Suppressor macrophage treated with lipopolysaccharide for 4 hours (primary cell): ENCODE measurements at regions not wholly inside any gene's neighbourhood (a gene's known extent, or its start where the extent isn't known, plus 50 kb on each side); places are given as distances from the start of the nearest gene placed in this dataset.

Source experiments
- DNase-seq: peaks from one replicate; pipeline ENCODE4 v3.0.0-alpha.2; 2020

- DNase-seq = no peak
Observed at GRCh38 chrX:14476205-14476604, 53.1 kb upstream of the GLRA2 start.

GRCh38 chrX:14449773-14450172, 79.6 kb upstream of the GLRA2 start:
- DNase-seq = no peak

GRCh38 chrX:14448406-14448805, 80.9 kb upstream of the GLRA2 start:
- DNase-seq = no peak

GRCh38 chrX:14440106-14440505, 89.2 kb upstream of the GLRA2 start:
- DNase-seq = no peak

DNA sequence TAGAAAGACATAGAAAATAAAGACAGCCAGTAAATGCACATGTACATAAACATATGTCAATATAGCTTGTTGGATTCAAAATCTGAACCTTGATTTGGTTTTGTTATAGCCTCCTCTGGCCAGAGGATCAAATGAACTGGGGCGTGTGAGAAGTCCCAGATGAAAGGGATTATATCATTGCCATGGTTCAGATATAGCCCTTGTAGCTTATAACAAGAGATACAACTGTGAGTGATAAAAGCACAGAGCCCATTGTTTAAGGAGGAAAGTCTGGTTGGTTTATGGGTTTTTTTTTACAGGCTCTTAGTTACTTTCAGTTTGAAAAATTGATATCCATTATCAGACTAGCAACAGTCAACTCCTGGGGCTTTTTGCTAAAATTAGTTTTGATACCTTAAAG, 101.7 kb upstream of the GLRA2 start:
- DNase-seq = no peak

GRCh38 chrX:14420841-14421240, 108.5 kb upstream of the GLRA2 start:
- no peak for DNase-seq

DNA sequence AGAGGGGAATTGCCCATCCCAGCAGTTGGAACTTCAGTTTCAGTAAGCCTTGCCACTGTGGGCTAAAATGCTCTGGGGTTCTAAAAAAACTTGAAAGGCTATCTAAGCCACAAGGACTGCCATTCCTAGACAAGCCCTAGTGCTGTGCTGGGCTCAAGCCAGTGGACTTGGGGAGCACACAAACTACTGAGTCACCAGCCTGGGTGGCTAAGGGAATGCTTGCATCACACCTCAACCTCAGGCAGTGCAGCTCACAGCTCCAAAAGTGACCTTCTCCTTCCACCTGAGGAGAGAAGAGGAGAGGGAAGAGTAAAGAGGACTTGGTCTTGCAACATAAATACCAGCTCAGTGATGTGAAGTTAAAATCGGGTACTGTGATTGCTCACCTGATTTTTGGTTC, 116.7 kb upstream of the GLRA2 start:
- no peak for DNase-seq

DNA sequence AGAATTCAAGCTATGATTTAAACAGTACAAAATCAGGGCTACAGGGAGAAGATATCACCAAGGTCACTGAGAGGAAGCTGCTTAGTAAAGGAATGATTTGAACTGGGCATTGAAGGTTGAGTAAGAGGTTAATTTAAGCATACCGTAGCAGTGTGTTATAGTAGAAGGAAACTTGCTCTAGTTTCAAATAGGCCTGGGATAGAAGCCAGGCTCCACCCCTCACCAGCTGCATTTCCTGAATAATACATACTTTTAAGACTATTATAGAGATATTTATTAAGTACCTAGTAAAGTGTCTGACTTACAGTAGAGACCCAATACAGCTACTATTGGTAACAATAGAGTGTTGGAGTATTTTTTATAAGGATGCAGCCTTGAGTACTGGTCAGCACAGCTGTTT, 118.0 kb upstream of the GLRA2 start:
- no peak for DNase-seq

DNA sequence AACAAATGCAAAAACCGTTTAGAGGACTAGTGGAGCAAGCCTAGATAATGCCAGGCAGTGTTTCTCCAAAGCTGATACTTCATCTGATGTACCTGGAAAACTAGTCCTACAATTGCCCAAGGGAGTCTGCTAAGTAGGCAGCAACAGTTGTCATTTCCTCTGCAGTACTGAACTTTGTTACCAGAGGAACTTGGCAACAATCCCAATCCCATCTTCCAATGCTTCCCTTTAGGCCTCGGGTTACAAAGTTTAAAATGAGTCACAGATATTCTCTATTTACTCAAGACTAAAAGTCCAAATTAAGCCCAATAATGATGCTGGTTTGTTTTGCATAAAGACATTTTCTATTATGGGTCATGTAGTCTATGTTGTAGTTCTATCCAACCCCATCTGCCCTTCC, 120.0 kb upstream of the GLRA2 start:
- no peak for DNase-seq

DNA sequence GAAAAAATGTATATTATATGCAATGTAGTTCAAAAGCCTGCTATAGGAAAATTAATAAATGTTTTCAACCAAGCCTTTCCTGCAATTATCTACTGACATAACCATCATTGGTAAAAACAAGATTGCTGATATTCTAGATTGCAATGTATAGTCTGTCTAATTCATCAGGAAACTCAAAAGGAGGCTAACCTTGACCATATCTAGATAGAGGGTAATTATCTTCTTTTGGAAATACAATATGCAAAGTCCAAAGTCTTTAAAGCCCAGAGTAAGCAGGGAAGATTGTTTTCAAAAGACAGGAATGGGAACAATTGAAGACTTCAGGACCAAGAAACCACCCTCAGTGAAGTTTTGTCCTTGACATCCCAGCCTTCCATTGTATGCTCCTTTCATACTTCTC, 123.1 kb upstream of the GLRA2 start:
- DNase-seq = no peak

DNA sequence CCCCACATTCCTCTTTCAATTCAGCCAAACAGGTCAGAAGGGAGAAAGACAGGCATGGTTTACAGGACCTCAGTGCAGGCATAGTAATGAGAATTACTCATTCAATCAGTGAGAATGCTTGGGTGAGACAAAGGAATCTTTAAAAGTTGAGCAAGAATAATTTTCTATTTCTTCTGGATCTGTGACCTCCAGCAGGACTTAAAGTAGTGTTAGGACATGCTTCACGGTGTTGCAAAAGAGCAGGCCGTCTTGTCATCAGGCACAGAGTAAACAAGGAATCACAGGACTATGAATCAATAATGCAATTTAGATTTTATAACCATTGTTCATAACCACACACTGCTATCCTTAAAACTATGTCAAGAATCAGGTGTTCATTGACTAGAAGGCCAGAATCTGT, 130.6 kb upstream of the GLRA2 start:
- no peak for DNase-seq

GRCh38 chrX:14389682-14390081, 139.7 kb upstream of the GLRA2 start:
- DNase-seq = no peak

GRCh38 chrX:14386981-14387380, 142.4 kb upstream of the GLRA2 start:
- DNase-seq = no peak

DNA sequence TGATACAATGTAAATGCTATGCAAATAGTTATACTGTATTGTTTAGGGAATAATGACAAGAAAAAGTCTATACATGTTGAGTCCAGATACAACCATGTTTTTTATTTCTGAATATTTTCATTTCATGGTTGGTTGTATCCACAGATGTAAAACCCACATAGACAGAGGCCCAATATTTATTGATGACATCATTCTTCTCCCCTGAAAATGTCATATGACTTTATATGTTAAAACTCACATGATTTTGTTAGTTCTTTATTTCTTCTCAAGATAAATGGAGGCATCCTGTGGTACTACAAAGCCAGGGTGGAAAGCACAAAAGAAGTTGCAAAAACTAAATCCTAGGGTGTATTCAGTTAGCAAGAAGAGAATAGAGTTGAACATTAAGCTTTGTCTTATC, 149.3 kb upstream of the GLRA2 start:
- no peak for DNase-seq

- DNase-seq = no peak
Observed at GRCh38 chrX:14377427-14377826, 151.9 kb upstream of the GLRA2 start.

GRCh38 chrX:14363728-14364127, 165.6 kb upstream of the GLRA2 start:
- no peak for DNase-seq

GRCh38 chrX:14362721-14363120, 166.6 kb upstream of the GLRA2 start:
- no peak for DNase-seq

DNA sequence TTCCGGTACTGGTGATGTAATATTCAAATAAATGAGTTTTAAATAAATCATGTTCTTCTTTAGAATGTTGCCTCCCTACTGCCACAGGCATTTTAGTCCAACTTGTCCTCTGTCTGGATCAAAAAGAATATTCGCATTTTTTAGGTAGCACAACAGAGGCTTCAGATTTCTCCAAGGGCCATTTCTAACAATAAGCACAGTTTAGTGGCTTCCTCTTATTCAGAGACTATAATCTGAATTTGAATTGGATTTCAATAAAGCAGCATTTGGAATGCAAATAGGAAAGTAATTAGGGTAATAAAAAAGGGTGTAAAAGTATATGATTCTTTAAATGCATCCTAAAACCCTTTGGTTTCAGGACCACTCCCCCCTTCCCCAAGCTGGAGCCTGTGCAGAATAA, 167.9 kb upstream of the GLRA2 start:
- DNase-seq = no peak

- DNase-seq = no peak
Observed at GRCh38 chrX:14359727-14360126, 169.6 kb upstream of the GLRA2 start.

DNA sequence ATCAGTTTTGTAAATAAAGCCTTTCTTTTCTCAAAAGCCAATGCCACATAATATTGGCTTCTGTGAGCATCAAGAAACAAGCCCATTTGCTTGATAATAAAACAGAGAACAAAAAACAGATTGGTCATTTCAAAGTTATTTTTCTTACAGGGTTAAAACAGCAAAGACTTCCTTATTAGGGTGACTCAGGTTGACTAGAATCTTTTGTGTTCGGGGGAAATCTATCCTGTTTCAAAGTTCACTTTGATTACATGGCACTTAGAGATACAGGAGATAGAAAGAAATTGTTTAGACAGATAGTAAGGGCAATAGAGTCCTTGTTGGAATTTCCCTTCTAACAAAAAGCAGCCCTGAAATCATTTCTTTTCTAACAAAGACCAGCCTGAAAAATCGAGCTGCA, 170.0 kb upstream of the GLRA2 start:
- DNase-seq = no peak

DNA sequence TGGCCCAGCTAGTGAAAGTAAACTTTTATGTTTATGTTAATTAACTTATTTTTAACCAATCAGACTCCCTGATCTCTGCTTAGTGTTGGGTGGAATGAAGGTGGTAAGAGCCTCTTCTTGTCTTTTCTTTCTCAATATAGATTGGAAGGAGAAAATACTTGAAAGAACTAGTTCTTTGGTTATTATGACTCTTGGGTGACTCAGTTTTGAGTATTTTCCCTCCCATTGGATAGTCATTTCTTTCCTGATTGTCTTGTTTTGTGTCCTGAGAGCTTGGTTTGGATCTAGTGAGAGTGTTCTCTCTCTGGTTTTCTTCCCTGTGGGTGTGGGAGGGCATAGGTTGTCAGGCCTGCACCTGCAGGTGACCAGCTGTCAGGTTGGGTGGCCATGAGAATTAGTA, 172.0 kb upstream of the GLRA2 start:
- no peak for DNase-seq

DNA sequence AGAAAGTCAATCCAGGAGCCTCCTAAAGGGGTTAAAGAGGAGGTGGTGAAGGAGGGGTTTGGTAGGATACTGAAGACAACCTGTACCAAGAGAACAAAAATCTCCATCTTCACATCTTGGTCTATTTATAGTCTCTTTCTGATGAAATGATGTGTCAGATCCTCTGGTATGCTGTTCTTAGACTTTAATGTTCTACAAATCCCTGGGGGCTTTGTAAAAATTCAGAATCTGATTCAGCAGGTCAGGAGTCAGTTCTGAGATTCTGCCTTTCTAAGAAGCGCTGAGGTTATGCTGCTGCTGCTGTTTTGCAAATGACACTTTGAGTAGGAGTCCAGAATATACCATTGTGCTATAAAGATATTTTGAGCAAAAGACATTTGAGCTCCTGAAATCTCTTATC, 172.9 kb upstream of the GLRA2 start:
- no peak for DNase-seq

GRCh38 chrX:14355556-14355955, 173.8 kb upstream of the GLRA2 start:
- DNase-seq = no peak

DNA sequence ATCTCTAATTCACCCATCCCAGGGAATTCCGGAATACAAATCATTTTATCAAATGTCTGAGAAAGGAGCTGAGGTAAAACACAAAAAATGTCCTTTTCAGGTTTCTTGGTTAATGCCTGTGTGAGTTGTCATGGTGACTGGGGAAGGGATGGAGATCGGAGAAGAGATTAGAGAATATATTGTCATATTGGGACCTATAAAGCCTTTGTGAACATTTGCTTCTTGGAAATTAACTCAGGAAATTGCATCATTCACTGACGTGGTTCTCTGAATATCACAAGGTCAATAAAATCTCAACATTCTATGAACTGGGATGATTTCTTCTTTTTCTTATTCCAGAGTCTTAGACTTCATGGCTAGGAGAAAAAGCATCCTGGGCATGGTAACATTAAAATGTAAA, 174.8 kb upstream of the GLRA2 start:
- no peak for DNase-seq

- DNase-seq = no peak
Observed at GRCh38 chrX:14352511-14352910, 176.8 kb upstream of the GLRA2 start.

DNA sequence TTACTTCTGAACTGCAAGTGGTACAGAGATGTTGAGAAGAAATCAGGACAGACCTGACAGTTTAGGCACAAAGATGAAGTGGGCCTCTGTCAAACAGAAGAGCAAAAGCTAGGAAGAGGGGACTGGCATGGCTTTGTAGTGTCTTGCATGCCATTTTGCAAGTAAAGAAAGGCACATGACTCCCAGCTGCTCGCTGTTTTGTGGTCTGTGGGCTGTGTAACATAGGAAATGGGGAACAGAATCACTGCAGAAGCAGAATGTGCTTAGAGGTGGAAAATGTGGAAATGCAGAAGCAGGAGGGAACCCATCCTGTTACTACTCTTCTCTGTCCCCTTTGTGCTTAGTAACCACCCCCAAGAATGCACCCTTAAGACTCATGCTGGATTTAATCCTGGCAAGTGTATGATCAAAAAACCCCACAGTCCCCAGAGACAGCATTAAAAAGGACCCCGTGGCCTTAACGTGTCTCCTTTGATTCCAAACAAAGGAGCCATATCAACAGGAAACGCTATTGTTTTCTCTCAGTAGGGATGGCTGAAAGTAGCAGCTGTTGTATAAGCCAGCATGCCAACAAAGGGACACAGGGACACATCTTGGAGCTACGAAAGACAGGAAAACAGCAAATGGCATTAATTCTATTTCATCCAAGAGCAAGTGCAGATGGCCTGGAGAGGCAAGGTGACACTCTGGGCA, 177.6 kb upstream of the GLRA2 start:
- DNase-seq = no peak
